Duodenal mucosa (tissue), 2 donors: ENCODE measurements at regions not wholly inside any gene's neighbourhood (a gene's known extent, or its start where the extent isn't known, plus 50 kb on each side); places are given as distances from the start of the nearest gene placed in this dataset.
A peak's percentile ranks its signal among the peaks of the same experiment; 100 is the strongest.

Experiments used
- H3K27ac ChIP-seq: one replicate; pipeline ENCODE4 v1.7.0; 2013; ENCODE audit warnings: low read depth, low read length
- H3K27me3 ChIP-seq, 2 donors: one replicate each; pipeline ENCODE4 v1.7.0; 2013; ENCODE audit warnings: low read length in 2 of 2, control low read depth in 1 of 2; ENCODE audit not compliant: insufficient read depth in 2 of 2, control insufficient read depth in 1 of 2
- H3K36me3 ChIP-seq, 2 donors: one replicate each; pipeline ENCODE4 v1.7.0; 2013; ENCODE audit warnings: low read length in 2 of 2, control low read depth in 1 of 2; ENCODE audit not compliant: insufficient read depth in 2 of 2, control insufficient read depth in 1 of 2
- H3K4me1 ChIP-seq, 2 donors: one replicate each; pipeline ENCODE4 v1.7.0; 2013; ENCODE audit warnings: low read length in 2 of 2, control low read depth in 1 of 2; ENCODE audit not compliant: insufficient read depth in 2 of 2, control insufficient read depth in 1 of 2
- H3K4me3 ChIP-seq, 2 donors: one replicate each; pipeline ENCODE4 v1.7.0; 2013; ENCODE audit warnings: low read length in 2 of 2, low read depth in 1 of 2
- H3K9ac ChIP-seq, 2 donors: one replicate each; pipeline ENCODE4 v1.7.0; 2013; ENCODE audit warnings: low read length in 2 of 2, low read depth in 1 of 2
- H3K9me3 ChIP-seq, 2 donors: one replicate each; pipeline ENCODE4 v1.7.0; 2013; ENCODE audit warnings: low read length in 2 of 2, control low read depth in 1 of 2; ENCODE audit not compliant: control insufficient read depth in 1 of 2

DNA sequence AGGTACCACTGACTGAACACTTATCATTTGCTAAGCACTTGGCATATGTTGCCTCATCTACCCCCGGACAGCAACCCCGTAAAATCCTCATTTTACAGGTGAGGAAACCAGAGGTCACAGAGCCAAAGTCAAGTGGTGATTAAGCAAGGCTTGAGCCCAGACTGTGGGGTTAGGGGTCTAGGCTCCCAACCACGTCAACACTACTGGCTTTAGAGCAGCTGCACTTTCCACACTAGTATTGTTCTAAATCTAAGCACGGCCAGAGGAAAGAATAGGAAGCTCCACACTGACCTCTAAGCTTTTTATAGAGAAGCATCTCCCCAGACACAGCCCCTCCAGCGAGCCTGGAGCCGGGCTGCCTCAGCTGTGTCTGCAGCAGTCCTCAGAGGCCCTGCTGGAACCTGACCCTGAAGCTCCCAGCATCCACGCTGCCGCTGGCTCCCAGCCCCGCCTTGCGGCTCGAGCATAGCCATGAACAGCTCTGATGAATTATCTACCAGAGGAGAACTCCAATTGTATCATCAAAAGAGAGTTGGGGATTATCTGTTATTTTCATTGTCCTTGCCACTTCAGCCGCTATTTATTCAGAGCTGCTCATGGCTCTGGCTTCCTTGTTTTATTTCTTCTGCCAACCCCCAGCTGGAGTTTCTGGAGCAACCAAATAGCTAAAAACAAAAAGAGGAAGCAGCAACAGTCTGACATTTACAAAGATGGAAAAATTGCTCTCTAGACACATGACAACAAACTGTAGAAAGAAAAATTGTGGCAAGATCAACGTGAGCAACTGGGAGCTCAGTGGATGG, 62.2 kb upstream of the RTN4 start:
- Histone ChIP-seq H3K4me1 (peaks cover 6 to 21% of the 10 kb centered on the region in 2 donors), H3K9ac (no peak overlapping the region), H3K4me3 (no peak overlapping the region), H3K36me3 (no peaks in the 10 kb centered on the region), H3K9me3 (no peaks in the 10 kb centered on the region), H3K27me3 (no peaks in the 10 kb centered on the region), H3K27ac (peak overlapping the region; percentile 63)

DNA sequence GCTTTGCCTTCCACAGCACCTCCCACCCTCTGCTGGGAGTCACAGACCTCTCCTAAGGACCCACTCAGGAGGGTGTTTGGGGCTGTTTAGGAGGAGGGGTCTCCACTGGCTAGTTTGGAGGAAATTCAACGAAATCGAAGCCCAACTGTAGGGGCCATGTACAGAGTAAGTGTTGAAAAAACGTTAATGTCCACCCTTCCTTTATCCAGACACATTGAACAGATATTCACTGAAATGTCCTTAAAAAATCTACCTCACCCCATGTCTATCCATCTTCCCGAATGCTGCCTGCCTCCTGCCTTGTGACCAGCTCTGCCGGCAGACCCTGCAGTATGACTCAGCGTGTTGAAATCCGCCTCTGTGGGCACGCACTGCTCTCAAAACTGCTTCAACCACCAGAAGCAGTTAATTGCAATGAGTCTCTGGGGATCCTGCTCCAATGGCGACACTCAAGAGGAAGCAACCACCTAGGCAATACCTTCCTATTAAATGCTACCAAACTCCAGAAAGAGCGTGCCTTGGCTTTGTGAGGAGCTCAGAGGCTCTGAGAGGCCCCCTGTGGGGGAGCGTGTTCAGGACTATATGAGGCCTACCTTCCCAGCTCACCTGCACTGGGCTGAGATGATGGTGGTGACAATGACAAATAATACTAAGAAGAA, 61.4 kb upstream of the RTN4 start:
- H3K36me3 ChIP-seq, result no peaks in the 10 kb centered on the region
- peak overlapping the region; percentile 63 for H3K27ac ChIP-seq
- no peaks in the 10 kb centered on the region for H3K27me3 ChIP-seq
- no peak overlapping the region for H3K4me3 ChIP-seq
- H3K9me3 ChIP-seq, result no peaks in the 10 kb centered on the region
- H3K9ac ChIP-seq, result no peak overlapping the region
- peaks cover 6 to 21% of the 10 kb centered on the region in 2 donors for H3K4me1 ChIP-seq

DNA sequence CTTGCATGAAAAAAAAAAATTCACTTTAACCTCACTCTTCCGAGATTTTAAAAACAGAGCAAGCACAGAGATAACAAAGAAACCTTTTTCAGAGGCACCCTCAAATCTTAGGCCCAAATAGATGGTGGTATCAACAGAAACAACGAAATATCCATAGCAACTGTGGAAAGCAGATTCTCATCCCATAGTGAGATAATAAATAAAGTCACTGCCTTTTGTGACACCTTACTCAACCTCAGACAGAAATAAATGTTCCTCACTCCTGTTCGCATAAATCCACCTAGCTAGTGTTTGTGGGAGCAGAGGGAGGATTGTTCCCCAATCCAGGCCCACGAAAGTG, 60.9 kb upstream of the RTN4 start:
- no peak overlapping the region for H3K27ac ChIP-seq
- no peak overlapping the region for H3K4me3 ChIP-seq
- H3K9ac ChIP-seq, result no peak overlapping the region
- H3K9me3 ChIP-seq, result no peaks in the 10 kb centered on the region
- H3K36me3 ChIP-seq, result no peaks in the 10 kb centered on the region
- H3K27me3 ChIP-seq, result no peaks in the 10 kb centered on the region
- peaks cover 6 to 21% of the 10 kb centered on the region in 2 donors for H3K4me1 ChIP-seq

DNA sequence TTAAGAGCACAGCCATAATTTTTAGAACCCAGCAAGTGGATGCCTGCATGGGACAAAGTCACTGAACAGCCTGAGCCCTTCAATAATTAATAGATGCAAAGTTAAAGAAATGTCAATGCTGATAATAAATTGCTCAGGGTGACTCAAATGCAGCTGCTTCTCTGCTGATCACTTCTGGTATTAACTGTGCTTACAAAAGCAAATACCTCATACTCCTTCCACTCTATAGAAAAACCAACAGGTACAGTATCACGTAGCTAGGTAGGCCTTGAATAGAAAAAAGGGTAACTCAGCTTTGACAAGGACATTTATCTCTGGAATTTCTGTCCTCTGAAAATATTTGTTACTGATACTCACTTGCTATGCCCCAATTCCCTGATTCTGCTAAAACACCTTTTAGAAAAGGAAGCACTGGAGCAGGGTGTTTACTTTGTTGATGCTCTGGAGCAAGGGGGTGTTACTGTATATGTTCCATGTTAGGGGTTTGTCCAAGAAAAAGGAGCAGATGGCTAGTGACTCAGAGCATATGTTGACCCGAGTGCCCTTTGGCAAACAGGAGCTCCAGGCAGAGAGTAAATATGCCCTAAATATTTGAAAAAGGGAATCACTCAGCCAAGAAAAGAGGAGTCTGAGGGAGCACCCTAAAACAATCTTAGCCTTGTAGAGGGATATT, 59.1 kb upstream of the RTN4 start:
- Histone ChIP-seq H3K4me1 (peaks cover 6 to 21% of the 10 kb centered on the region in 2 donors), H3K9ac (no peak overlapping the region), H3K4me3 (no peak overlapping the region), H3K36me3 (no peaks in the 10 kb centered on the region), H3K27me3 (no peaks in the 10 kb centered on the region), H3K9me3 (no peaks in the 10 kb centered on the region), H3K27ac (peak overlapping the region; percentile 11)

DNA sequence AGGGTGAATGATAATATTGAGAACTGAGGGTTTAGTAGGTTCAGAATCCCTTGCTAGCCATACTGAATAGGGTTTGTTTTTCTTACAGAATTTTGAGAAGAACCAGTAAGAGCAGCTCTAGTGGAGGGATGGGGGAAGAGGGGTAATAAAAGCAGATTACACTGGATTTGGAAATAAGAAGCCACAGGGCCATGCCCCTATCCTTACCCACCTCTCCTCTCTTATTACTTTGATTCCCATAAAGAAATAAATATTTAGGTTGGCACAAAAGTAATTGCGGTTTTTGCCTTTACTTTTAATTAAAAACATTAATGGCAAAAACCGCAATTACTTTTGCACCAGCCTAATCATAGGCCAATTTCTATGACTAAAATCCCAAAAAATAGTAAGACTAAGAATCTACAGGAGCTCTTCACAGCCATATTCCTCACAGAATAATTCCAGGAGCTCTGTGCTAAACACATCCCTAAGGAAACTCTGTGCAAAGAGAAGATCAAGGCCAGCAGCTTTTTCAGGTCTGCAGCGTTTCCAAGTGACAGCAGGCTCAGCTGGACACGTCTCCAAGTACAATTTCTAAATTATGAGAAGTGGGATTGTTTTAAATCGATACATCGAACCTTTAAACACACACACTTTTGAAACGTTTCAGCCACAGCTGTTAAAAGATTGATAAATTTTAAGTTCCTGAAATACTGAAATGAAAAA, 58.4 kb upstream of the RTN4 start:
- no peak overlapping the region for H3K4me3 ChIP-seq
- no peaks in the 10 kb centered on the region for H3K27me3 ChIP-seq
- no peak overlapping the region for H3K9ac ChIP-seq
- no peaks in the 10 kb centered on the region for H3K9me3 ChIP-seq
- H3K27ac ChIP-seq, result no peak overlapping the region
- no peaks in the 10 kb centered on the region for H3K36me3 ChIP-seq
- peaks cover 6 to 21% of the 10 kb centered on the region in 2 donors for H3K4me1 ChIP-seq

DNA sequence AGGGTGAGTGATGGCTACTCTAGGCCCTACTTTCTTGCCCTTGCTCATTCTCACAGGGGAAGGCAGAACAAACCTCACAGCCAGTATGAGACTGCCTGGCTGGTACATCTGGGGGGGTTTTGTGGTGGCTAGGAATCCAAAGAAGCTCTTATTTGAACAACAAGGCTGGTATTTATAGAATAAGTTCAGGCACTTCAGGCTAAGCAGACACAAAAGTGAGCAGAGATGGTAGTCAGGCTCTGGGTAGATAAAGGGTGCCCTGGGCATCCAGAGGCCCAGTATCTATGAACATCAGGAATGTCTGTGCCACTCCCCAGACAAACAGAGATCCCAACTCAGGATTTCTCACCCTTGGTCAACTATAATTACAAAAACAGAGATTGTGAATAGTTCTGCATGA, 57.2 kb upstream of the RTN4 start:
- peaks cover 0 to 12% of the 10 kb centered on the region in 2 donors for H3K4me1 ChIP-seq
- no peak overlapping the region for H3K4me3 ChIP-seq
- H3K36me3 ChIP-seq, result no peaks in the 10 kb centered on the region
- H3K27me3 ChIP-seq, result no peaks in the 10 kb centered on the region
- no peaks in the 10 kb centered on the region for H3K9me3 ChIP-seq
- no peak overlapping the region for H3K27ac ChIP-seq
- no peak overlapping the region for H3K9ac ChIP-seq

DNA sequence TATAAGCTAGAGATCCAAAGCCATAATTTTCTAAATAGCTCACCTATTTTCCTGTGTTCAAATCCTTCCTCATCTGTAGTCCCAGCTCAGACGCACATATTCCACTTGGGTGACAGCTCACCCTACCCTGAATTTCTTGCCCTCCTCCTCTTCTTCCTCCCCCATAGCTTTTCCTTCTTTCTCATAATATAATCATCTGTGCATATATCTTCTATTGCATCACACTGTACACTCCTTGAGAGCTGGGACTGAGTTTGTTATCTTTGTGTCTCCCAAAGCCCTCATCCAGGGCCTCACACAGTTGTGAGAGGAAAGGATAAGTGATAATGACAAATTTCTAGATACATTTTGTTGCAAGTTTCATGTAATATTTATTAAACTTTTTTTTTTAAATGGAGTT, 55.9 kb upstream of the RTN4 start:
- Histone ChIP-seq H3K9ac (no peak overlapping the region), H3K27me3 (no peaks in the 10 kb centered on the region), H3K36me3 (no peaks in the 10 kb centered on the region), H3K4me1 (peaks cover 0 to 5% of the 10 kb centered on the region in 2 donors), H3K27ac (no peak overlapping the region), H3K4me3 (no peak overlapping the region), H3K9me3 (no peaks in the 10 kb centered on the region)

DNA sequence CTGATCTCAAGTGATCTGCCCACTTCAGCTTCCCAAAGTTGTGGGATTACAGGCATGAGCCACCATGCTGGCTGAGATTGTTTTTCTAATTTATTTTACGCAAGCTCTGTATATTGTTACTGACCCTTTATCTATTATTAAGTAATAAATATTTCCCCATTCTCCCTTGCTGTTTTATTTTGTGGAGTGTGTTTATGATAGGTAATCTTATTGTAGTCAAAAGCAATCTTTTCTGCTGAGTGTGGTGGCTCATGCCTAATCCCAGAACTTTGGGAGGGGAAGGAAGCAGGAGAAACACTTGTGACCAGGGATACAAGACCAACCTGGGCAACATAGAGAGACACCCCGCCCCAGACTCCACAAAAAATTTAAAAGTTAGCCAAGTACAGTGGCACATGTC, 55.2 kb upstream of the RTN4 start:
- no peak overlapping the region for H3K4me3 ChIP-seq
- no peaks in the 10 kb centered on the region for H3K36me3 ChIP-seq
- peaks cover 0 to 5% of the 10 kb centered on the region in 2 donors for H3K4me1 ChIP-seq
- no peaks in the 10 kb centered on the region for H3K9me3 ChIP-seq
- no peak overlapping the region for H3K9ac ChIP-seq
- H3K27ac ChIP-seq, result no peak overlapping the region
- H3K27me3 ChIP-seq, result no peaks in the 10 kb centered on the region

DNA sequence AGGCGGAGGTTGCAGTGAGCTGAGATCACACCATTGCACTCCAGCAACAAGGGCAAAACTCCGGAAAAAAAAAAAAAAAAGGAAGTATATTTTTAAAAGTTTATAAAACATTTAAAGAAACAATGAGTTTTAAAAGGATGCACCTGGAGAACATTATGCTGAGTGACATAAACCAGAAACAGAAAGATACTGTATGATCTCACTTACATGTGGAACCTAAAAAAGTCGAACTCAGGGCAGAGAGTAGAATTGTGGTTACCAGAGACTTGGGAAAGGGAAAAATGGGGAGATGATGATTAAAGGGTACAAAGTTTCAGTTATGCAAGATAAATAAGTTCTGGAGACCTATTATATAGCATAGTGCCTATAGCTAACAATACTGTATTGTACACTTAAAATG, 52.8 kb upstream of the RTN4 start:
- Histone ChIP-seq H3K9me3 (no peaks in the 10 kb centered on the region), H3K36me3 (no peaks in the 10 kb centered on the region), H3K27ac (no peak overlapping the region), H3K4me1 (peaks cover under 1% of the 10 kb centered on the region in 2 donors), H3K27me3 (no peaks in the 10 kb centered on the region), H3K9ac (no peak overlapping the region), H3K4me3 (no peak overlapping the region)
